ENCODE measurements at regions not wholly inside any gene's neighbourhood (a gene's known extent, or its start where the extent isn't known, plus 50 kb on each side); places are given as distances from the start of the nearest gene placed in this dataset.

DNA sequence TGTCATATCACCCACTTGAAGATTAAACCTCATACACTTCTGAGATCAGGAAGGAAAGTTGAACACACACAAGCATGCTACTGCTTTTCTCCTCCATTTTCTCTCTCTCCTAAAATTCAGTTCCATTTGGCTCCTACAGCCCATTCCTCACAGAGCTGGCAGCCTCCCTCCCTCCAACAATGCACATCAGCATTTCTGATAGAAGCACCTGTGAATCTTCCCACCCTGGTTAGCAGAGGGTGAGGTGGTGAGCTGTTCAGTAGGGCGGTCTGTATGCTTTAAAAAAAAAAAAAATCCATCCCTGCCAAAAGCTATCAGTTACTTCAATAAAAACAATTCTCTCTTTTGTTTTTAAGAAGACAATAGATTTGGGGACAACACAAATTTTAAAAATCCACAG, 463.2 kb upstream of the KIF2A start:
- TF ChIP-seq POLR2AphosphoS5 (IDR thresholded peaks at IDR 0.05; ENCODE audit: low read depth, low read length) (no peak), TAF1 (IDR thresholded peaks at IDR 0.05; ENCODE audit: borderline replicate concordance, insufficient read depth, low read length) (no peak)
- TF ChIP-seq, protein P1, sequence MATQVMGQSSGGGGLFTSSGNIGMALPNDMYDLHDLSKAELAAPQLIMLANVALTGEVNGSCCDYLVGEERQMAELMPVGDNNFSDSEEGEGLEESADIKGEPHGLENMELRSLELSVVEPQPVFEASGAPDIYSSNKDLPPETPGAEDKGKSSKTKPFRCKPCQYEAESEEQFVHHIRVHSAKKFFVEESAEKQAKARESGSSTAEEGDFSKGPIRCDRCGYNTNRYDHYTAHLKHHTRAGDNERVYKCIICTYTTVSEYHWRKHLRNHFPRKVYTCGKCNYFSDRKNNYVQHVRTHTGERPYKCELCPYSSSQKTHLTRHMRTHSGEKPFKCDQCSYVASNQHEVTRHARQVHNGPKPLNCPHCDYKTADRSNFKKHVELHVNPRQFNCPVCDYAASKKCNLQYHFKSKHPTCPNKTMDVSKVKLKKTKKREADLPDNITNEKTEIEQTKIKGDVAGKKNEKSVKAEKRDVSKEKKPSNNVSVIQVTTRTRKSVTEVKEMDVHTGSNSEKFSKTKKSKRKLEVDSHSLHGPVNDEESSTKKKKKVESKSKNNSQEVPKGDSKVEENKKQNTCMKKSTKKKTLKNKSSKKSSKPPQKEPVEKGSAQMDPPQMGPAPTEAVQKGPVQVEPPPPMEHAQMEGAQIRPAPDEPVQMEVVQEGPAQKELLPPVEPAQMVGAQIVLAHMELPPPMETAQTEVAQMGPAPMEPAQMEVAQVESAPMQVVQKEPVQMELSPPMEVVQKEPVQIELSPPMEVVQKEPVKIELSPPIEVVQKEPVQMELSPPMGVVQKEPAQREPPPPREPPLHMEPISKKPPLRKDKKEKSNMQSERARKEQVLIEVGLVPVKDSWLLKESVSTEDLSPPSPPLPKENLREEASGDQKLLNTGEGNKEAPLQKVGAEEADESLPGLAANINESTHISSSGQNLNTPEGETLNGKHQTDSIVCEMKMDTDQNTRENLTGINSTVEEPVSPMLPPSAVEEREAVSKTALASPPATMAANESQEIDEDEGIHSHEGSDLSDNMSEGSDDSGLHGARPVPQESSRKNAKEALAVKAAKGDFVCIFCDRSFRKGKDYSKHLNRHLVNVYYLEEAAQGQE (IDR thresholded peaks at IDR 0.05; ENCODE audit: insufficient read depth in 1 of 2, low read depth in 2 of 2, low read length in 2 of 2), result no peak

Data from PFSK-1 (cell line).